Coronary artery (tissue), 2 donors: ENCODE measurements at regions not wholly inside any gene's neighbourhood (a gene's known extent, or its start where the extent isn't known, plus 50 kb on each side); places are given as distances from the start of the nearest gene placed in this dataset.

Experiments
- DNase-seq: peaks from one replicate; pipeline ENCODE4 v3.0.0-alpha.2; 2017; ENCODE audit warnings: low spot score
- H3K27ac ChIP-seq, 2 donors: fragments of 200-600 bp; sonication (generic); one replicate each; pipeline ENCODE4 v1.5.1; 2016 to 2019
- H3K4me3 ChIP-seq: fragments of 200-600 bp; sonication (generic); 2 replicates; pipeline ENCODE4 v1.5.1; 2016; ENCODE audit warnings: mild to moderate bottlenecking, moderate library complexity
- TF ChIP-seq, protein P1 (sequence below): fragments of 200-600 bp; sonication (generic); IDR thresholded peaks from one replicate; pipeline ENCODE4 v1.5.1; 2019; ENCODE audit warnings: antibody characterized with exemption

DNA sequence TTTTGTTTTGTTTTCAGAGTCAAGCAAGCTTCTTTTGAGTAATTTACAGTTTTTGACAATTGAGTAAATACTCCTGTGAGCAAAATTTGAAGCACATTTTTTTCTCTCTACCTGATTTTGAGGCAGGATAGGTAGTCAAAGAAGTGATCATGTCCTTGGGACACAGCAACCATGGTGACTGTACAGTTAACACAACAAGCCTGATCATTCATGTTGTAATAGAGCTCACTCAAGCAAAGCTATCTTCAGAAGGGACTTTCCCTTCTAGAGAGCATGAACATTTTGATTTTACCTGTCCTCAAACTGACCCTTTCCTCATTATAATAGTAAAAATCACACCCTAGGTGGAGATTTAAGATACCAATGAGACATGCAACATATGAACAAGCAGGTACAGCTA is 126.5 kb upstream of the KCNK1 start:
- Histone ChIP-seq H3K4me3 (no peak overlapping the region), H3K27ac (no peak overlapping the region)
- DNase-seq, result no peak
- TF ChIP-seq, protein P1, sequence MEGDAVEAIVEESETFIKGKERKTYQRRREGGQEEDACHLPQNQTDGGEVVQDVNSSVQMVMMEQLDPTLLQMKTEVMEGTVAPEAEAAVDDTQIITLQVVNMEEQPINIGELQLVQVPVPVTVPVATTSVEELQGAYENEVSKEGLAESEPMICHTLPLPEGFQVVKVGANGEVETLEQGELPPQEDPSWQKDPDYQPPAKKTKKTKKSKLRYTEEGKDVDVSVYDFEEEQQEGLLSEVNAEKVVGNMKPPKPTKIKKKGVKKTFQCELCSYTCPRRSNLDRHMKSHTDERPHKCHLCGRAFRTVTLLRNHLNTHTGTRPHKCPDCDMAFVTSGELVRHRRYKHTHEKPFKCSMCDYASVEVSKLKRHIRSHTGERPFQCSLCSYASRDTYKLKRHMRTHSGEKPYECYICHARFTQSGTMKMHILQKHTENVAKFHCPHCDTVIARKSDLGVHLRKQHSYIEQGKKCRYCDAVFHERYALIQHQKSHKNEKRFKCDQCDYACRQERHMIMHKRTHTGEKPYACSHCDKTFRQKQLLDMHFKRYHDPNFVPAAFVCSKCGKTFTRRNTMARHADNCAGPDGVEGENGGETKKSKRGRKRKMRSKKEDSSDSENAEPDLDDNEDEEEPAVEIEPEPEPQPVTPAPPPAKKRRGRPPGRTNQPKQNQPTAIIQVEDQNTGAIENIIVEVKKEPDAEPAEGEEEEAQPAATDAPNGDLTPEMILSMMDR, result no peak

DNA sequence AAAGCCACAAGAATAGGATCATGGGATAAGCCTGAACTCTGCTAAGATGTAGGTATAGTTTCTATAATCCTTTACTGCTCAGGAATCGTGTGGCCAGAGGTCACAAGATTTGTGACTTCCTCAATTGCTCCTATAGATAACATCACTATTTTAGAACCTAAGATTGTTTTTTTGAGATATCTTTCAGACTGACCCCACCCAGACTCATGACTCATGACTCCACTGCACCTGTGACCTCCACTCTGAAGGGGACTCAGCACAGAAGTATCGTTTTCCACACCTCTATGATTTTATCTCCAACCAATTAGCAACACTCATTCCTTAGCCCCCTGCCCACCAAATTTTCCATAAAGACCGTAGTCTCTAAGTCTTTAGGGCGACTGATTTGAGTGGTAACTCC is 124.5 kb upstream of the KCNK1 start:
- Histone ChIP-seq H3K4me3 (no peak overlapping the region), H3K27ac (no peak overlapping the region)
- no peak for DNase-seq
- TF ChIP-seq, protein P1, result no peak

DNA sequence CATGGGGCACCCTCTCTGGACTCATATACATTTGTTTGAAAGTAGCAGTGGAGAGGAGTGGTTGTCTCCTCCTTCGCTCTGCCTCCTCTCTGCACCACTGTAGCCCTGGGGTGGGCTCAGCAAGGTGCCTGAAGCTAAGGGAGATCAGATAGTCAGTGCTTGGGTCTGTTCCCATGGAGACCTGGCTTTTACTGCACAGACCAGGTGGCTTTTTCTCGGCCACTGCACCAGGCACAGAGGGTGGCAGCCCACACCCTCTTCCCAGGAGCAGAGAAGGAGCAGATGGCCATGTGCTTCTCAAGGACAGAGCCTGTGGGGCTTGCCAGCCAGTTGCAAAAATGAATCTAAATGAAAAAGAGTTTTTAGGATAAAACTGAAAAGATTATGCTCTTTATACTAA is 123.4 kb upstream of the KCNK1 start:
- TF ChIP-seq, protein P1, result no peak
- Histone ChIP-seq H3K4me3 (no peak overlapping the region), H3K27ac (no peak overlapping the region)
- DNase-seq, result no peak

DNA sequence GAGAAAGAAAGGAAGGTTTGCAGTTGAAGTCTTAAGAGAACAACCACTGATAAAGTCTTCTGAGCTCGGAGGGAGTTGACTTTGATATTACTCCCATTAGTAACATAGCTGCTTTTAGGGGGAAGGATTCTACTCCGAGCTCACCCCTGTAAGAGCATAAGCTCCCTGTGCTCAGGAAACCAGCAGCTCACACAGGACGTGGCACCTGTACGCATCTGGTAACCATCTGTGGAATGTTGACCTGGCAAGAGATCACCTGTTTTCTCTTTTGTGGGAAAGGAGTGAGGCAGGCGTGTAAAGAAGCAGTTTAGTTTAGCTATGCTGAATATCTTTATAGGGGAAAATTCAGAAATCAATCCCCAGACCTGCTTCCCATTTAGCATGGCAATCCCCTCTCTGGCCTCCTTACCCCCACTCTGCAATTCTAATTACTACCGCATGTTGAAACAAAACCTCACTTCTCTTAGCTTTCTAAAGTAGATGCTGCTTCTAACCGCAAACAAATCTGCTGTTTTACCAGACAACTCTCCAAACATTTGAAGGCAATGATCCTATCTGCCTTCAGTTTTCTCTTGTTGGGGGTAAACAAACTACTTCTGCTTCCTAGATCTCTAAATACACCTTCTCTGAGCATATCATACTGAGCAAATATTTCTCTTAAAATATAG is 121.8 kb upstream of the KCNK1 start:
- H3K27ac ChIP-seq, result no peak overlapping the region
- no peak for DNase-seq
- TF ChIP-seq, protein P1, result no peak
- H3K4me3 ChIP-seq, result no peak overlapping the region

DNA sequence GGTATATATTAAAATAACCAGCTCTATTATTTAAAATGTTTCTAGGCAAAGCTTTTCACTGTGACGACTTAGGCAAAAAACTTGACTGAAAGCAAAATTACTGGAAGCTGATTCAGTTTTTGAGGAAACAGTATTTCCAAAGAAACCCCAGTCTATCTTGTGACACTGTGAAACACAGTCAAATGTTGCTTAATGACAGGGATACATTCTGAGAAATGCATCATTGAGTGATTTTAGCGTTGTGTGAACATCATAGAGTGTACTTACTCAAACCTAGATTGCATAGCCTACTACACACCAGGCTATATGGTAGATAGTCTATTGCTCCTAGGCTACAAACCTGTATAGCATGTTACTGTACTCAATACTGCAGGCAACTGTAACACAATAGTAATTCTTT is 116.9 kb upstream of the KCNK1 start:
- Histone ChIP-seq H3K27ac (no peak overlapping the region), H3K4me3 (no peak overlapping the region)
- TF ChIP-seq, protein P1, result no peak
- no peak for DNase-seq

DNA sequence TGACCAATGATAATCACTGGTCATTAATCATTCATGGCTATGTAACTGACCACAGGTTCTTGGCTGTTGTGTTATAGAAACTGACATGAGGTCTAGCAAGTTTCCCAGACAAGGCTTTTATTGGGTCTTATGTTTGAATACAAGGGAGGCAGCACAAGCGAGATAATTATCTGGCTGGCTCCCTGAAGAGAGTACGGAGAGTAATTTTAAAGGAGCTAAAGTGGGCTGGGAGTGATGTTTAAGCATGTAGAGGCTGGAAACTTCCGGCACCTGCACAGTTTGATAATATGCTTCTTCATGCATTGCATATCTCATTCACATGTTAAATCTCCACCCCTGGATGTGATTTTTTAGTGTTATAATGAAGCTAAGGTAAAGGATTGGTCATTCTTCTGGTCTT is 116.2 kb upstream of the KCNK1 start:
- TF ChIP-seq, protein P1, result no peak
- Histone ChIP-seq H3K27ac (no peak overlapping the region), H3K4me3 (no peak overlapping the region)
- no peak for DNase-seq

DNA sequence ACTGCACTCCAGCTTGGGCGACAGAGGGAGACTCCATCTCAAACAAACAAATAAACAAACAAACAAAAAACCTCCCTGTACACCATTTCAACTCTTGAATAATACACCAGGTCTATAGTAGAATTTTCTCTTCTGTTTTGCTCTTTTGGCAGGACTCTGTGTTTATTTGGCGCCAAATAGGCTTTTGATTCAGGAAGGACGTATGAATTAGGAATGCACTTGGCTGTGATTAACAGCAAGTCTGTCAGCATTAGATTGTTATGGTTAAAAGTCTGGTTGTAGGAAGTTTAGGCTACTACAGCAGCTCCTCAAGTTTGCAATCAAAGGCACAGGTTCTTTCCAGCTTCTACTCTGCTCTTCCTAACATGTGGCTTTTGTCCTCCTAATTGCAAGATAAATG is 113.8 kb upstream of the KCNK1 start:
- no peak for DNase-seq
- Histone ChIP-seq H3K27ac (no peak overlapping the region), H3K4me3 (no peak overlapping the region)
- TF ChIP-seq, protein P1, result no peak
